DND-41 (cell line): ENCODE measurements at regions not wholly inside any gene's neighbourhood (a gene's known extent, or its start where the extent isn't known, plus 50 kb on each side); places are given as distances from the start of the nearest gene placed in this dataset.

Source experiments
- CTCF ChIP-seq: IDR thresholded peaks from 2 replicates; pipeline ENCODE4 v1.5.1; 2012; ENCODE audit warnings: borderline replicate concordance, low read length, moderate library complexity, mild to moderate bottlenecking; ENCODE audit not compliant: poor library complexity, severe bottlenecking; ENCODE audit errors: extremely low read depth
- EZH2 ChIP-seq: IDR thresholded peaks from 3 replicates; pipeline ENCODE4 v1.6.1; 2012; ENCODE audit warnings: borderline replicate concordance, low read depth, mild to moderate bottlenecking, moderate library complexity, low read length, inconsistent platforms; ENCODE audit not compliant: severe bottlenecking

DNA sequence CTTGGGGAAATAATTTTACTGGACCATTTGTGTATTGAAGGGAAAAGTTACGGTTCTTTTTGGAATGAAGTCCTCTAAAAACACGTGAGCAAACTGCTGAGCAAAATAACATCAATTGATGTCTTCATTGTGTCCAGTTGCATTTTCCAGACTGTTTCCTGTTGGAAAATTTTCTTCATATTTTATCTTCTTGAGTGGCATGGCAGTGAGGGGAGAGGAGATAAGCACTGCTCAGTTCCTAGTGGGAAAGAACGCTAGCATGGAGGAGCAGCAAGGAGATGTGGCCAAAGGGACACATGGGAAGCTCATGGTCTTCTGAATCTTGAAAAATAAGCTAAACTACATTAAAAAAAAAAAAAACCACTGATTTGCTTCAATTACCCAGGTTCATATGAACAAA lies 776.0 kb downstream of the TFAP2A start:
- TF ChIP-seq CTCF (no peak), EZH2 (no peak)
